Transverse colon (tissue), 4 donors: ENCODE measurements at regions not wholly inside any gene's neighbourhood (a gene's known extent, or its start where the extent isn't known, plus 50 kb on each side); places are given as distances from the start of the nearest gene placed in this dataset.

ENCODE experiments used
- DNase-seq: peaks from one replicate; pipeline ENCODE4 v3.0.0-alpha.2; 2019
- H3K27ac ChIP-seq, 4 donors: fragments of 200-600 bp; sonication (generic); 2 replicates each; pipeline ENCODE4 v1.5.1; 2016 to 2018; ENCODE audit warnings: inconsistent platforms in 4 of 4
- H3K27me3 ChIP-seq: fragments of 200-600 bp; sonication (generic); 2 replicates; pipeline ENCODE4 v1.5.1; 2017; ENCODE audit warnings: inconsistent platforms
- H3K36me3 ChIP-seq, 4 donors: fragments of 200-600 bp; sonication (generic); 2 replicates each; pipeline ENCODE4 v1.5.1; 2017 to 2019; ENCODE audit warnings: inconsistent platforms in 4 of 4
- H3K4me1 ChIP-seq, 4 donors: fragments of 200-600 bp; sonication (generic); 2 replicates each; pipeline ENCODE4 v1.5.1; 2017 to 2020; ENCODE audit warnings: inconsistent platforms in 4 of 4
- H3K4me3 ChIP-seq, 4 donors: fragments of 200-600 bp; sonication (generic); 1 replicate in 1 of 4; 2 replicates in 3 of 4; pipeline versions ENCODE4 v1.5.1 to v1.6.1; 2017 to 2019; ENCODE audit warnings: inconsistent platforms in 4 of 4
- H3K9me3 ChIP-seq, 2 donors: fragments of 200-600 bp; sonication (generic); 2 replicates each; pipeline ENCODE4 v1.5.1; 2017 to 2019; ENCODE audit warnings: inconsistent platforms in 2 of 2
- CTCF ChIP-seq, 5 experiments: fragments of 200-600 bp in 3 of 5; fragments of 450-650 bp in 2 of 5; sonication (generic) in 3 of 5; IDR thresholded peaks; 1 replicate in 2 of 5; 2 replicates in 3 of 5; pipeline ENCODE4 v1.5.1; 2016 to 2017; ENCODE audit warnings: antibody characterized with exemption in 5 of 5, inconsistent platforms in 3 of 5, mild to moderate bottlenecking in 2 of 5, moderate library complexity in 1 of 5
- EP300 ChIP-seq: sonication (generic); formaldehyde crosslinking; IDR thresholded peaks from one replicate; pipeline ENCODE4 v1.6.1; 2017; ENCODE audit warnings: antibody characterized with exemption, low read depth
- POLR2A ChIP-seq: fragments of 450-650 bp; IDR thresholded peaks from one replicate; pipeline ENCODE4 v1.6.1; 2016; ENCODE audit warnings: antibody characterized with exemption, mild to moderate bottlenecking, moderate library complexity
- POLR2AphosphoS5 ChIP-seq, 3 donors: sonication (generic); formaldehyde crosslinking; IDR thresholded peaks; one replicate each; pipeline ENCODE4 v1.6.1; 2016; ENCODE audit warnings: antibody characterized with exemption in 3 of 3
- WGBS, 2 donors: methylation state at CpG; one replicate each; pipeline ENCODE4 v1.1.5; 2018; ENCODE audit warnings: low coverage in 1 of 2; 5-methylcytosine and 5-hydroxymethylcytosine counted together
- in situ Hi-C, 4 donors: fragments of 200-750 bp; cut with MboI; loops; one replicate each; pipeline versions ENCODE4 v1.15.0 to v1.15.1; 2017; ENCODE audit warnings: low sequenced_read_pairs in 3 of 4, low pct_ligation_motif_present in 1 of 4, low pct_unique_long_range_greater_than_20kb in 1 of 4
- intact Hi-C: fragments of 100-400 bp; cut with DNase I; formaldehyde crosslinking; loops from one replicate; pipeline ENCODE4 v1.15.1; 2023; ENCODE audit warnings: low total_unique reads

GRCh38 chr4:124201636-124202035 is 510.9 kb downstream of the ANKRD50 start:
- TF ChIP-seq EP300 (no peak), POLR2AphosphoS5 (IDR thresholded peaks at IDR 0.05) (no peak), POLR2A (no peak), CTCF (IDR thresholded peaks at IDR 0.05) (no peak)
- H3K36me3 ChIP-seq = no peaks in the 10 kb centered on the region
- WGBS, 2 donors = 53 to 70% methylated on average over 1 of the region's 1 CpG
- in situ Hi-C loops (no loop called here), intact Hi-C loops (no loop called here)
- peak overlapping the region in 2 of 4 donors; percentile 13 to 39 for H3K27ac ChIP-seq
- H3K27me3 ChIP-seq = no peaks in the 10 kb centered on the region
- H3K9me3 ChIP-seq = no peaks in the 10 kb centered on the region
- no peak overlapping the region for H3K4me3 ChIP-seq
- peaks cover 0 to 4% (median 0%) of the 10 kb centered on the region in 4 donors for H3K4me1 ChIP-seq
- DNase-seq = no peak

DNA sequence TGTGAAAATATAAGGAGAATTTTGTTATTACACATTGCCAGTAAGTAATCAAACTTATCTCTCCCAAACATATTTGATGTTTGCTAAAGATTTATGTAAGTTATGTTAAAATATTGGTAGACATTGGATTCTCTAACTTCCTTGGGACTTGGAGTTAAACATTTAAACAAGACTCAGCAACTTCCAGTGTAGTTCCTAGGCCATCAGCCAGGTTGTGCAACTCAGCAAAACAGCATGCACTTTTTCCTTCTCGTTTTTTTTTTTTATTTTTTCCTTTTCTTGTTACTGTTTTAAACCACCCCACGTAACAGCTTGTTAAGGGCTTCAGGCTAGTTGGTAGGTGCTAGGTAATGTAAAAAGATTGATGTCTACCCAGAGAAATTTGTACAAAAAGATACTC is 510.4 kb downstream of the ANKRD50 start:
- 22 to 29% methylated on average over 2 of the region's 2 CpGs for WGBS, 2 donors
- H3K36me3 ChIP-seq = no peaks in the 10 kb centered on the region
- intact Hi-C loops = no loop called here
- H3K4me1 ChIP-seq = peaks cover 0 to 4% (median 0%) of the 10 kb centered on the region in 4 donors
- TF ChIP-seq EP300 = no peak
- TF ChIP-seq POLR2AphosphoS5 (IDR thresholded peaks at IDR 0.05) = no peak
- TF ChIP-seq POLR2A = no peak
- no peak for TF ChIP-seq CTCF (IDR thresholded peaks at IDR 0.05)
- H3K27ac ChIP-seq = peak overlapping the region in 1 of 4 donors; percentile 13
- in situ Hi-C loops = no loop called here
- DNase-seq = no peak
- no peaks in the 10 kb centered on the region for H3K9me3 ChIP-seq
- H3K4me3 ChIP-seq = no peak overlapping the region
- no peaks in the 10 kb centered on the region for H3K27me3 ChIP-seq

- WGBS, 2 donors = 65% methylated on average over 3 of the region's 3 CpGs
- Histone ChIP-seq H3K9me3 (no peaks in the 10 kb centered on the region), H3K4me1 (peaks cover 0 to 4% (median 0%) of the 10 kb centered on the region in 4 donors), H3K4me3 (no peak overlapping the region), H3K36me3 (no peaks in the 10 kb centered on the region), H3K27me3 (no peaks in the 10 kb centered on the region), H3K27ac (no peak overlapping the region)
- TF ChIP-seq CTCF (IDR thresholded peaks at IDR 0.05) = no peak
- no peak for TF ChIP-seq EP300
- TF ChIP-seq POLR2A = no peak
- no peak for TF ChIP-seq POLR2AphosphoS5 (IDR thresholded peaks at IDR 0.05)
- in situ Hi-C loops = no loop called here
- DNase-seq = no peak
- intact Hi-C loops = no loop called here
These were observed 508.8 kb downstream of the ANKRD50 start for GRCh38 chr4:124203613-124204238.

- intact Hi-C loops (no loop called here), in situ Hi-C loops (no loop called here)
- no peak for DNase-seq
- Histone ChIP-seq H3K27me3 (no peaks in the 10 kb centered on the region), H3K36me3 (no peaks in the 10 kb centered on the region), H3K4me1 (peaks cover 0 to 4% (median 0%) of the 10 kb centered on the region in 4 donors), H3K9me3 (no peaks in the 10 kb centered on the region), H3K4me3 (no peak overlapping the region), H3K27ac (no peak overlapping the region)
- no peak for TF ChIP-seq POLR2AphosphoS5 (IDR thresholded peaks at IDR 0.05)
- no peak for TF ChIP-seq POLR2A
- TF ChIP-seq EP300 = no peak
- no peak for TF ChIP-seq CTCF (IDR thresholded peaks at IDR 0.05)
- WGBS, 2 donors = 87% methylated on average over 9 of the region's 9 CpGs
These were observed 505.5 kb downstream of the ANKRD50 start for GRCh38 chr4:124206779-124207605.
